ENCODE measurements at regions not wholly inside any gene's neighbourhood (a gene's known extent, or its start where the extent isn't known, plus 50 kb on each side); places are given as distances from the start of the nearest gene placed in this dataset.

DNA sequence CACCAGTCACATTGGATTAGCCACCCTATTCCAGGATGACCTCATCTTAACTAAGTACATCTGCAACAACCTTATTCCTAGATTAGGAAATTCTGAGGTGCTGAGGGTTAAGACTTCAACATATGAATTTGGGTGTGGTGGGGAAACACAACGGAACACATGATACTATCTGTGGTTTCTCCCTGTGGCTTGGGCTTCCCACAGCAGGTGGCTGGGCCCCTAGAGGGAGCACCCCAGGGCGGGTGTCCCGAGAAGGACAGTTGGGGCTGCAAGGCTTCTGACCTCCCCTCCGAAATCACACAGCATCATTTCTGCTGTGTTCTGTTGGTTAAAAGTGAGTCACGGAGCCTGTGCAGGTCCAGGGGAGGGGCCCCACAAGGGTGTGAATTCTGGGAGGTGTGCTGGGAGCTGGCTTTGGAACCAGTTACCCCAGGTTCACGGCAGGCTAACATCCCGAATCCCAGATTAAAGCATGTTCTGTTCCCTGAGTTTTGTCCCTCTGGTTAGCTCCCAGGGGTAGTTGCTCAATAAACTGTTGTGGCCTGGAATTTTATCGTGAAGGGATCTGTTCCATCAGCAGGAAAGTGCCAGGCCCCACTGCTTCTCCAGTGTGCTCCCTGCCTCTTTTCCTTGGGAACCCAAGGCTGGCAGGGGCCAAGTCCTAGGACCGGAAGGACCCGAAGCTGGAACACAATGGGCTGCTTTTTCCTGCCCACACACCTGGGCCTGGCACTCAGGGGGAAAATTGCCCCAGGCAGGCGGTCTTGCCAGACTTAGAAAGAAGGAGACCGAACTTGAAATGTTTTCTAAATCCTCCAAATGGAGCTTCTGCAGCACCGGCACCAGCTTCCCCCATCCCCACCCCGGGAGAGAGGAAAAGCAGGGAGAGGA lies 154.0 kb upstream of the WNT4 start:
- no peak overlapping the region for H3K4me2 ChIP-seq (replicated peaks; ENCODE audit: extremely low read depth, low read length, poor library complexity, severe bottlenecking)
- no peak overlapping the region for H3K27ac ChIP-seq (ENCODE audit: low read depth in 1 of 2, low read length in 2 of 2)
- no peaks in the 10 kb centered on the region for H3K4me1 ChIP-seq (ENCODE audit: control insufficient read depth in 1 of 2, insufficient read depth in 2 of 2, low read length in 2 of 2)
- intact Hi-C loops (cut with micrococcal nuclease), result no loop called here
- no peak overlapping the region for H3K9ac ChIP-seq (ENCODE audit: insufficient read depth, low read length, poor library complexity, severe bottlenecking)
- H3K27me3 ChIP-seq (ENCODE audit: control insufficient read depth in 2 of 2, insufficient read depth in 2 of 2, low read length in 2 of 2), result peaks cover 6 to 28% of the 10 kb centered on the region in 2 donors
- no peaks in the 10 kb centered on the region for H4K20me1 ChIP-seq (ENCODE audit: insufficient read depth, low read length)
- H3K4me3 ChIP-seq (replicated peaks in 1 of 3; ENCODE audit: low read depth in 2 of 3, low read length in 3 of 3), result no peak overlapping the region
- peaks cover 0 to 6% (median 0%) of the 10 kb centered on the region in 7 donors for H3K9me3 Mint-ChIP-seq
- H3K79me2 ChIP-seq (ENCODE audit: insufficient read depth, low read length), result no peaks in the 10 kb centered on the region
- no peak for TF ChIP-seq CTCF (IDR thresholded peaks at IDR 0.05)
- no peak overlapping the region for H2AFZ ChIP-seq (ENCODE audit: insufficient read depth, low read depth, low read length, poor library complexity, severe bottlenecking)
- peaks cover 27 to 51% (median 28%) of the 10 kb centered on the region in 3 donors for H3K27me3 Mint-ChIP-seq (ENCODE audit: low read depth in 3 of 3)
- H3K4me3 Mint-ChIP-seq, result peak overlapping the region in 1 of 2 donors; percentile 41
- no peak overlapping the region for H3K27ac Mint-ChIP-seq
- DNase-seq, result no peak
- no peaks in the 10 kb centered on the region for H3K4me1 Mint-ChIP-seq
- peaks cover 0 to 3% of the 10 kb centered on the region in 2 donors for H3K9me3 ChIP-seq (replicated peaks in 1 of 2; ENCODE audit: control insufficient read depth in 1 of 2, insufficient read depth in 1 of 2, low read length in 2 of 2)
- 41% methylated on average over 7 of the region's 14 CpGs for WGBS (ENCODE audit: insufficient coverage)
- no peaks in the 10 kb centered on the region for H3K36me3 Mint-ChIP-seq
- no peaks in the 10 kb centered on the region for H3K36me3 ChIP-seq (replicated peaks in 1 of 2; ENCODE audit: control insufficient read depth in 1 of 2, insufficient read depth in 2 of 2, low read length in 2 of 2)

- intact Hi-C loops (cut with micrococcal nuclease), result no loop called here
- Histone ChIP-seq H3K79me2 (ENCODE audit: insufficient read depth, low read length) (no peaks in the 10 kb centered on the region), H4K20me1 (ENCODE audit: insufficient read depth, low read length) (no peaks in the 10 kb centered on the region), H3K4me2 (replicated peaks; ENCODE audit: extremely low read depth, low read length, poor library complexity, severe bottlenecking) (no peak overlapping the region), H3K4me1 (ENCODE audit: control insufficient read depth in 1 of 2, insufficient read depth in 2 of 2, low read length in 2 of 2) (no peaks in the 10 kb centered on the region), H3K9ac (ENCODE audit: insufficient read depth, low read length, poor library complexity, severe bottlenecking) (no peak overlapping the region), H3K27me3 (ENCODE audit: control insufficient read depth in 2 of 2, insufficient read depth in 2 of 2, low read length in 2 of 2) (peaks cover 6 to 28% of the 10 kb centered on the region in 2 donors), H3K36me3 (replicated peaks in 1 of 2; ENCODE audit: control insufficient read depth in 1 of 2, insufficient read depth in 2 of 2, low read length in 2 of 2) (no peaks in the 10 kb centered on the region), H2AFZ (ENCODE audit: insufficient read depth, low read depth, low read length, poor library complexity, severe bottlenecking) (no peak overlapping the region), H3K9me3 (replicated peaks in 1 of 2; ENCODE audit: control insufficient read depth in 1 of 2, insufficient read depth in 1 of 2, low read length in 2 of 2) (peaks cover 0 to 3% of the 10 kb centered on the region in 2 donors), H3K4me3 (replicated peaks in 1 of 3; ENCODE audit: low read depth in 2 of 3, low read length in 3 of 3) (no peak overlapping the region), H3K27ac (ENCODE audit: low read depth in 1 of 2, low read length in 2 of 2) (no peak overlapping the region)
- Mint-ChIP-seq H3K4me3 (no peak overlapping the region), H3K27ac (no peak overlapping the region), H3K27me3 (ENCODE audit: low read depth in 3 of 3) (peaks cover 27 to 44% (median 29%) of the 10 kb centered on the region in 3 donors), H3K36me3 (no peaks in the 10 kb centered on the region), H3K4me1 (no peaks in the 10 kb centered on the region), H3K9me3 (peaks cover 0 to 6% (median 5%) of the 10 kb centered on the region in 7 donors)
- no peak for DNase-seq
- TF ChIP-seq CTCF (IDR thresholded peaks at IDR 0.05), result no peak
- WGBS (ENCODE audit: insufficient coverage), result 0% methylated on average over 1 of the region's 1 CpG
Observed at GRCh38 chr1:22297999-22298398, 153.7 kb upstream of the ZBTB40 start.

Measured in CD14-positive monocyte (primary cell).